Subcutaneous abdominal adipose tissue (tissue), 5 donors: ENCODE measurements at regions not wholly inside any gene's neighbourhood (a gene's known extent, or its start where the extent isn't known, plus 50 kb on each side); places are given as distances from the start of the nearest gene placed in this dataset.

Experiments used
- H3K27ac ChIP-seq: one replicate; pipeline ENCODE4 v1.7.0; 2013; ENCODE audit warnings: low read depth, mild to moderate bottlenecking, inconsistent platforms, low read length, moderate library complexity
- H3K27me3 ChIP-seq, 5 donors: one replicate each; pipeline ENCODE4 v1.7.0; 2013; ENCODE audit warnings: low read length in 5 of 5, inconsistent platforms in 1 of 5; ENCODE audit not compliant: control insufficient read depth in 5 of 5, insufficient read depth in 4 of 5
- H3K36me3 ChIP-seq, 5 donors: one replicate each; pipeline ENCODE4 v1.7.0; 2013; ENCODE audit warnings: low read length in 5 of 5; ENCODE audit not compliant: control insufficient read depth in 5 of 5, insufficient read depth in 5 of 5
- H3K4me1 ChIP-seq, 5 donors: one replicate each; pipeline ENCODE4 v1.7.0; 2013; ENCODE audit warnings: low read length in 5 of 5, mild to moderate bottlenecking in 3 of 5, moderate library complexity in 1 of 5; ENCODE audit not compliant: control insufficient read depth in 5 of 5, insufficient read depth in 5 of 5
- H3K4me3 ChIP-seq, 5 donors: one replicate each; pipeline ENCODE4 v1.7.0; 2013; ENCODE audit warnings: low read length in 5 of 5, low read depth in 1 of 5
- H3K9ac ChIP-seq, 5 donors: one replicate each; pipeline ENCODE4 v1.7.0; 2013; ENCODE audit warnings: low read length in 5 of 5, mild to moderate bottlenecking in 4 of 5, moderate library complexity in 3 of 5
- H3K9me3 ChIP-seq, 5 donors: one replicate each; pipeline ENCODE4 v1.7.0; 2013; ENCODE audit warnings: low read length in 5 of 5; ENCODE audit not compliant: control insufficient read depth in 5 of 5
- donor health status: healthy.
- donor health status: healthy.
- donor health status: healthy.
- donor health status: healthy.
- donor health status: healthy.

- no peaks in the 10 kb centered on the region for H3K9me3 ChIP-seq
- H3K36me3 ChIP-seq, result no peaks in the 10 kb centered on the region
- no peak overlapping the region for H3K27ac ChIP-seq
- no peak overlapping the region for H3K4me3 ChIP-seq
- peaks cover 0 to 17% (median 0%) of the 10 kb centered on the region in 5 donors for H3K4me1 ChIP-seq
- no peak overlapping the region for H3K9ac ChIP-seq
- no peaks in the 10 kb centered on the region for H3K27me3 ChIP-seq
These were observed 118.6 kb upstream of the CCDC28A start for GRCh38 chr6:138654715-138655634.

DNA sequence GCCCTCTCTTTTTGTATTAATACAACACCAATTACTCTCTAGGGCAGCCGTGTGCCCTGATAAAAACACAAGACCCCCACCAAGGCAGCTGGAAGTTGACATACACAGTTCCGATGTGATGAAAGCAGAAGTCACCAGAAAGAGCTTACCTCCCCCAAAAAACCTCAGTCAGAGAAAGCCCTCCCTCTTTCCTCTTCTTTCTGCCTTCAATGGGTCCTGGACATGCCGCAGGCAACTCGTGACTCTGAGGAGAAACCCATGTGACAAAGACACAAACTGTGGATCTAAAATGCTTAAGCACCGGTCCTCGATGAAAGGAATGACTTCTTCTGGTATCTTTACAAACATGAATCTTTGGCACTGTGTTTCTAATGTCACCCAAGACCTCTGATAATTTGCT is 117.7 kb upstream of the CCDC28A start:
- Histone ChIP-seq H3K36me3 (no peaks in the 10 kb centered on the region), H3K4me1 (peaks cover 0 to 17% (median 0%) of the 10 kb centered on the region in 5 donors), H3K27me3 (no peaks in the 10 kb centered on the region), H3K9me3 (no peaks in the 10 kb centered on the region), H3K27ac (no peak overlapping the region), H3K4me3 (no peak overlapping the region), H3K9ac (no peak overlapping the region)

DNA sequence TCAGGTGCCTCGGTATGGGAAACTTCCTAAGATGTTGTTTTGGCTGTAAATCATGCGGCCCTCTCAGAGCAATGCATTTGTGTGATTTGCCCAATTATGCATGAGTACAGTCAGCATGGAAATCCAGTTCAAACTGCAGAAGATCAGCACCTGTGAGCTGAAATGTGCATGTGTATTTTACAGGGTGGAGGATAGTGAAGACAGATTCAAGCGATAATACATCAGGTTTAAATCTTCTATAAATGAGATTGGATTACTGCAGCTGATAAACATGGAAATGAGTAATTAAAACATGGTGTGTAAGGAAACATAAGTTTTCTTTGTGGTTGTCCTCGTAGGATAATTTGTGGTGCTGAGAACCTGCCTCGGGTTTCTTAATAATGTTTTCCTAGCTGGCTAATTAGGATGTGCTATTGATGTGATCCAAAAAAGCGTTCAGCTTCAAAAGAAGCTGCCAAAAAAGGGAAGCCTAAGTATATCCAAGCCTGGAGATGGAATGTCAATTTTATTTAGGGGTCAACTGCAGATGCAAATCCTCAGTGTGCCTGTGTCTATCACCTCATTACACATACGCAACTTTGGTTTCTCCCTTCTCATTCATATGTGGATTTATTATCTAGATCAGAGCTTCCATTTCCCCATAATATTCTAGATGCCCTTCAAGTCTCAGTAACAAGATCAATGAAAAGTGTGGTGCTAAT is 117.1 kb upstream of the CCDC28A start:
- Histone ChIP-seq H3K9me3 (no peaks in the 10 kb centered on the region), H3K4me3 (no peak overlapping the region), H3K36me3 (no peaks in the 10 kb centered on the region), H3K4me1 (peaks cover 0 to 17% (median 0%) of the 10 kb centered on the region in 5 donors), H3K9ac (no peak overlapping the region), H3K27ac (no peak overlapping the region), H3K27me3 (no peaks in the 10 kb centered on the region)

GRCh38 chr6:138657065-138657425 is 116.5 kb upstream of the CCDC28A start:
- Histone ChIP-seq H3K9ac (no peak overlapping the region), H3K4me3 (no peak overlapping the region), H3K27me3 (no peaks in the 10 kb centered on the region), H3K4me1 (peaks cover 0 to 17% (median 0%) of the 10 kb centered on the region in 5 donors), H3K9me3 (no peaks in the 10 kb centered on the region), H3K27ac (no peak overlapping the region), H3K36me3 (no peaks in the 10 kb centered on the region)

- Histone ChIP-seq H3K9ac (no peak overlapping the region), H3K9me3 (no peaks in the 10 kb centered on the region), H3K27me3 (no peaks in the 10 kb centered on the region), H3K4me1 (peaks cover 0 to 3% (median 0%) of the 10 kb centered on the region in 5 donors), H3K27ac (no peak overlapping the region), H3K4me3 (no peak overlapping the region), H3K36me3 (no peaks in the 10 kb centered on the region)
These were observed 113.6 kb upstream of the CCDC28A start for GRCh38 chr6:138659998-138660397.

DNA sequence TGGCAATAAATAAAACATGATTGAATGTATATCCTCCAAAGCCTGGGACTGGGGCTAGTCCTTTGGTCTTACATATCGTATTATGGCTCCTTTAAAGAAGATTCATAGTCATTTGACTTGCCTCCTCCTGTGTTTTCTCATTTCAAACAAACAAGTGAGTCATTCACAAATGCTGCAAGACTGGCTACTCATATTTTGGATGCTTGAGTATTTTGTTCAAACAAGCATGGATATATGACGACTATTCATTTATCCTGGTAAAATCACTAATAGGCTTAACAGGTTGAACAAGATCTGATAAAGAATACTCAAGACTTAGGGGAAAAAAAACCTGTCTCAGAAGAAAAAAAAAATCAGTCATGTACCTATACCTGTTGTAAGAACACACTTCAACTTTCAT is 111.1 kb upstream of the CCDC28A start:
- Histone ChIP-seq H3K9me3 (no peaks in the 10 kb centered on the region), H3K4me3 (no peak overlapping the region), H3K27me3 (no peaks in the 10 kb centered on the region), H3K27ac (no peak overlapping the region), H3K9ac (no peak overlapping the region), H3K4me1 (no peaks in the 10 kb centered on the region), H3K36me3 (no peaks in the 10 kb centered on the region)

DNA sequence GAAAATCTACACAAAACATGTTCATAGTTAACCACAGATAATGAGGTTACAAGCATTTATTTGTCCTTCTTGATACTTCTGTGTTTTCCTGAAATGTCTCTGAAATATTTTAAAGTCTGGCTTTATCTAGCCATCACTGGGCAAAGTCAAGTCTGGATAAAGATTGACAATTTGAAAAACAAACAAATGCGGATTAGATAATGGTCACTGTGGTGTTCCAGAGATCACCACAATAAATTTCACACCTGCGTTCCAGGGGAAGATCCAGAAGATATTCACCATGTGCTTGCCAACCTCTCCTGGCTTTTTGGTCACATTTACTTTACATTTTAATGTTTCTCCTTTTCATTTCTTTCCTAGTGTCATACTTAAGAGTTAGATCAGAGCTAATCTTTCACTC is 109.7 kb upstream of the CCDC28A start:
- Histone ChIP-seq H3K9me3 (no peaks in the 10 kb centered on the region), H3K27me3 (no peaks in the 10 kb centered on the region), H3K4me1 (no peaks in the 10 kb centered on the region), H3K36me3 (no peaks in the 10 kb centered on the region), H3K4me3 (no peak overlapping the region), H3K9ac (no peak overlapping the region), H3K27ac (no peak overlapping the region)

DNA sequence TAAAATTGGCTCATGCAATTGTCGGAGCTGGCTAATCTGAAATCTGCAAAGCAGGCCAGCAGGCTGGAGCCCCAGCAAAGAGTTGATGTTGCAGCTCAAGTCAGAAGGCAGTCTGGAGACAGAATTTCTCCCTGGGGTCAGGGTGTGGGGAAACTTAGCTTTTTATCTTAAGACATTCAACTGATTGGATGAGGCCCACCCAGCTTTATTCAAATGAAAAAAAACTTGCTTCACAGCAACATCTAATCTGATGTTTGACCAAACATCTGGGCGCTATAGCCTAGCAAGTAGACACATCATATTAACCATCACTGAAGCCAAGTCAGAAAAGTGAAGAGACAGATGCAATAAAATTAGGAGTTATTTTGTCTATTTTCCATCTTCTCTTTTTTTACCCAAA is 108.8 kb upstream of the CCDC28A start:
- Histone ChIP-seq H3K4me1 (no peaks in the 10 kb centered on the region), H3K27ac (no peak overlapping the region), H3K9me3 (no peaks in the 10 kb centered on the region), H3K27me3 (no peaks in the 10 kb centered on the region), H3K36me3 (no peaks in the 10 kb centered on the region), H3K4me3 (no peak overlapping the region), H3K9ac (no peak overlapping the region)

DNA sequence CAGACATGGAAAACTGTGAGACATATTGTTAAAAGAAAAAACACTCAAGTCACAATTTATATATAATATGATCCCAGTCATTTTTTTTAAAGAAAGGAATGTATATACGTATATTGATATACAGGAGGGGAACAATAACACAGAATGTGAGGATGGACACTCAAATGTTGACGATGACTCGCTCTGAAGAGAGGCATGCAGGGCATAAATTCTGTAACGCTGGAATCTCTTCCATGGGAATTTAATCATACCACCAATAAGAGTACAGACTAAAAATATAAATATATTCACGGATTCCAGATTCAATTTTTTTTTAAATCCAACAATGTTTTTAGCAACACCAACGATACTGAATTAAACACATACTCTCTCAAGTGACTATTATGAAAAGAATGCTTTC is 106.9 kb upstream of the CCDC28A start:
- Histone ChIP-seq H3K9me3 (no peaks in the 10 kb centered on the region), H3K4me1 (no peaks in the 10 kb centered on the region), H3K4me3 (no peak overlapping the region), H3K27ac (no peak overlapping the region), H3K9ac (no peak overlapping the region), H3K27me3 (no peaks in the 10 kb centered on the region), H3K36me3 (no peaks in the 10 kb centered on the region)

DNA sequence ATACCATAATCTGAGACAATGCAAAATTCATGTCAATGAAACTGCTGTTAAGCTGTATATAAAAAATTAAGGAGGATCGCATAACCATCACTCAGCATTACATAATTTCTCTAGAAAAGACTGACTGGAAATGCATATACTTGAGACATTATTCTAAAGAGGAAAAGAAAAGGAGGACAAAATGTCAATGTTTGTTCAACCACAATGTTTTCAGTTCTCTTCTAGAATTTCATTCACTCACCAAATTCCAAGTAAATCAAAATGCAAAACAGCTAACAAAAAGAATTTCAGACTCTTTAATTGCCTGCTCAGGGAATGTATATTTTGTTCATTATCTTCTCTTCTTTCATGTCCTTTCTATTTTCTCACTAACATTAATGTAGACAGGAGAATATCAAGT is 106.2 kb upstream of the CCDC28A start:
- H3K27ac ChIP-seq, result no peak overlapping the region
- no peaks in the 10 kb centered on the region for H3K36me3 ChIP-seq
- no peaks in the 10 kb centered on the region for H3K4me1 ChIP-seq
- no peak overlapping the region for H3K4me3 ChIP-seq
- H3K27me3 ChIP-seq, result no peaks in the 10 kb centered on the region
- no peak overlapping the region for H3K9ac ChIP-seq
- no peaks in the 10 kb centered on the region for H3K9me3 ChIP-seq
